ENCODE measurements at regions not wholly inside any gene's neighbourhood (a gene's known extent, or its start where the extent isn't known, plus 50 kb on each side); places are given as distances from the start of the nearest gene placed in this dataset.

GRCh38 chr6:168384045-168385036, 56.6 kb upstream of the SMOC2 start:
- no peak for DNase-seq

GRCh38 chr6:168385037-168385759, 55.8 kb upstream of the SMOC2 start:
- no peak for DNase-seq

- no peak for DNase-seq
These were observed 54.9 kb upstream of the SMOC2 start for GRCh38 chr6:168385858-168386735.

GRCh38 chr6:168386973-168387372, 54.0 kb upstream of the SMOC2 start:
- no peak for DNase-seq

GRCh38 chr6:168387426-168387825, 53.6 kb upstream of the SMOC2 start:
- DNase-seq: no peak

- no peak for DNase-seq
These were observed 53.1 kb upstream of the SMOC2 start for GRCh38 chr6:168387911-168388310.

GRCh38 chr6:168388641-168389633, 52.0 kb upstream of the SMOC2 start:
- no peak for DNase-seq

- no peak for DNase-seq
These were observed 50.1 kb upstream of the SMOC2 start for GRCh38 chr6:168390749-168391420.

Data from NCI-H1930 (cell line).